Loucy (cell line): ENCODE measurements at regions not wholly inside any gene's neighbourhood (a gene's known extent, or its start where the extent isn't known, plus 50 kb on each side); places are given as distances from the start of the nearest gene placed in this dataset.

Experiments used
- H2AFZ ChIP-seq: fragments of 200-600 bp; sonication (generic); 2 replicates; pipeline ENCODE4 v1.6.0; 2016; ENCODE audit warnings: antibody characterized with exemption, mild to moderate bottlenecking, low read length, moderate library complexity
- H3F3A ChIP-seq: fragments of 200-600 bp; 2 replicates; pipeline ENCODE4 v1.6.0; 2016; ENCODE audit warnings: antibody characterized with exemption, low read depth, mild to moderate bottlenecking
- H3K27me3 ChIP-seq: fragments of 200-600 bp; sonication (generic); 2 replicates; pipeline ENCODE4 v1.6.1; 2014; ENCODE audit warnings: low read length, mild to moderate bottlenecking; ENCODE audit not compliant: insufficient read depth, poor library complexity, severe bottlenecking
- H3K36me3 ChIP-seq: fragments of 200-600 bp; sonication (generic); 2 replicates; pipeline ENCODE4 v1.6.1; 2016; ENCODE audit warnings: low read length; ENCODE audit not compliant: insufficient read depth
- H3K4me1 ChIP-seq: fragments of 200-600 bp; sonication (generic); 2 replicates; pipeline ENCODE4 v1.5.1; 2014; ENCODE audit warnings: low read length, mild to moderate bottlenecking; ENCODE audit not compliant: insufficient read depth, poor library complexity, severe bottlenecking
- H3K4me2 ChIP-seq: fragments of 200-600 bp; sonication (generic); 2 replicates; pipeline ENCODE4 v1.6.0; 2014; ENCODE audit warnings: antibody characterized with exemption, low read length, low read depth, mild to moderate bottlenecking; ENCODE audit not compliant: poor library complexity, severe bottlenecking
- H3K4me3 ChIP-seq: fragments of 200-600 bp; sonication (generic); 2 replicates; pipeline ENCODE4 v1.5.1; 2014; ENCODE audit warnings: low read length, mild to moderate bottlenecking, mixed read lengths; ENCODE audit not compliant: poor library complexity, severe bottlenecking
- H3K79me2 ChIP-seq: fragments of 200-600 bp; sonication (generic); 2 replicates; pipeline ENCODE4 v1.6.1; 2014; ENCODE audit warnings: low read length; ENCODE audit not compliant: insufficient read depth
- H3K9ac ChIP-seq: fragments of 200-600 bp; sonication (generic); 2 replicates; pipeline ENCODE4 v1.6.0; 2014; ENCODE audit warnings: mild to moderate bottlenecking, low read depth, low read length, moderate library complexity; ENCODE audit not compliant: poor library complexity, severe bottlenecking
- H3K9me2 ChIP-seq: fragments of 200-600 bp; sonication (generic); replicated peaks from 2 replicates; pipeline ENCODE4 v1.6.1; 2016; ENCODE audit warnings: low read depth, low read length, mixed read lengths
- H3K9me3 ChIP-seq: fragments of 200-600 bp; sonication (generic); 2 replicates; pipeline ENCODE4 v1.6.1; 2014; ENCODE audit warnings: mild to moderate bottlenecking, antibody characterized with exemption, low read length, low read depth; ENCODE audit not compliant: insufficient read depth
- H4K20me1 ChIP-seq: fragments of 200-600 bp; sonication (generic); 2 replicates; pipeline ENCODE4 v1.6.0; 2014; ENCODE audit warnings: antibody characterized with exemption, low read length, mild to moderate bottlenecking; ENCODE audit not compliant: insufficient read depth, poor library complexity, severe bottlenecking
- EZH2phosphoT487 ChIP-seq: fragments of 200-600 bp; IDR thresholded peaks from 2 replicates; pipeline ENCODE4 v1.6.1; 2018; ENCODE audit warnings: antibody characterized with exemption, mild to moderate bottlenecking, moderate library complexity, borderline replicate concordance
- TF ChIP-seq, protein P1 (sequence below): fragments of 200-600 bp; sonication (generic); conservative IDR thresholded peaks from 2 replicates; pipeline ENCODE4 v1.5.1; 2014; ENCODE audit warnings: mild to moderate bottlenecking, antibody characterized with exemption, low read length

DNA sequence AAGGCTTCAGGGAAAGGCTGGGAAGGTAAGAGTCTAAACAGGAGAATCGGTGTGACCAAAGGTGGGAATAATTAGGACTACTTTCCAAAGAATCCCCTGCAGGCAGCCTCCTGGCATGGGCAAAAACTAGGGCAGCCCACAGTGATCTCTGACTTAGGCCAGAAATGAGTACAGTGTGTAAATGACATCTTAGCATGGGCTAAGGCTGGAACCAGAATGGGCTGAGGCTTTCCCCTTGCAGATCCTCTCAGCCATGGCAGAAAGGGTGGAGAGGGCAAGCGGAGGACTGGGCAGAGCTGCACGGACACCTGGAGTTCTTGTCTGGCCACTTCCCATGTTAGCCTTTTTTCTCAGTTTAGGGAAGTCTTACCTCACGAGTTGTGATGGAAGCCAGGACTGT lies 69.9 kb upstream of the FOXQ1 start:
- H3K9me2 ChIP-seq = no peaks in the 10 kb centered on the region
- H3K79me2 ChIP-seq = no peaks in the 10 kb centered on the region
- H3K27me3 ChIP-seq = no peaks in the 10 kb centered on the region
- no peaks in the 10 kb centered on the region for H3F3A ChIP-seq
- H3K9ac ChIP-seq = no peak overlapping the region
- TF ChIP-seq EZH2phosphoT487 = no peak
- TF ChIP-seq, protein P1, sequence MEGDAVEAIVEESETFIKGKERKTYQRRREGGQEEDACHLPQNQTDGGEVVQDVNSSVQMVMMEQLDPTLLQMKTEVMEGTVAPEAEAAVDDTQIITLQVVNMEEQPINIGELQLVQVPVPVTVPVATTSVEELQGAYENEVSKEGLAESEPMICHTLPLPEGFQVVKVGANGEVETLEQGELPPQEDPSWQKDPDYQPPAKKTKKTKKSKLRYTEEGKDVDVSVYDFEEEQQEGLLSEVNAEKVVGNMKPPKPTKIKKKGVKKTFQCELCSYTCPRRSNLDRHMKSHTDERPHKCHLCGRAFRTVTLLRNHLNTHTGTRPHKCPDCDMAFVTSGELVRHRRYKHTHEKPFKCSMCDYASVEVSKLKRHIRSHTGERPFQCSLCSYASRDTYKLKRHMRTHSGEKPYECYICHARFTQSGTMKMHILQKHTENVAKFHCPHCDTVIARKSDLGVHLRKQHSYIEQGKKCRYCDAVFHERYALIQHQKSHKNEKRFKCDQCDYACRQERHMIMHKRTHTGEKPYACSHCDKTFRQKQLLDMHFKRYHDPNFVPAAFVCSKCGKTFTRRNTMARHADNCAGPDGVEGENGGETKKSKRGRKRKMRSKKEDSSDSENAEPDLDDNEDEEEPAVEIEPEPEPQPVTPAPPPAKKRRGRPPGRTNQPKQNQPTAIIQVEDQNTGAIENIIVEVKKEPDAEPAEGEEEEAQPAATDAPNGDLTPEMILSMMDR = no peak
- H3K4me1 ChIP-seq = no peaks in the 10 kb centered on the region
- no peak overlapping the region for H3K4me2 ChIP-seq
- no peaks in the 10 kb centered on the region for H3K9me3 ChIP-seq
- H4K20me1 ChIP-seq = no peaks in the 10 kb centered on the region
- H3K4me3 ChIP-seq = no peak overlapping the region
- no peaks in the 10 kb centered on the region for H3K36me3 ChIP-seq
- no peak overlapping the region for H2AFZ ChIP-seq

DNA sequence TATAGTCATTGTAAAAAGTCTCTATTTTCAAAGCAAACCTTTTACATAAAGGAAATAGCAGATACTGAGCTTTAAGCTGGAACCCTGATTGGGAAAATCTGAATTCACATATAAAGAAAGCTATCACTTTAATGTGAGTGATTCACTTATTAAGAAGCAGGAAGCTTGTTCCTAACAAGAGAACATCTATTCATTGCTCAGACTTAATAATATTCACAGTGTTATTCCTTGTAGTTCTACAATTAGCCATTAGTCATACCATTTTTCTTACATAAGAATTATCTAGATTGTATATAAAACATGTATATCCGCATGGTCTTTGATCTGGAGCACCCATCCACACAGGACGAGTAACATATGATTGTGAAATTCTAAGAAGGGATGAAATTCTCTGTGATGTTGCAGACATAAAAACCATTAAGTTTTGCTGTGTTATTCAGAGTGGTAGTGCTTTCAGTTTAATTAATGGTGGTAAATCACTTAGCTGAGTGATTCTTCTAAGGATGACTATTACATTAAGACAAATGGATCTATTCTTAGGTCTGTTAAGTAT lies 71.1 kb upstream of the FOXQ1 start:
- no peaks in the 10 kb centered on the region for H3K27me3 ChIP-seq
- H3F3A ChIP-seq = no peaks in the 10 kb centered on the region
- no peaks in the 10 kb centered on the region for H3K9me3 ChIP-seq
- H4K20me1 ChIP-seq = no peaks in the 10 kb centered on the region
- H3K36me3 ChIP-seq = no peaks in the 10 kb centered on the region
- TF ChIP-seq, protein P1 = no peak
- no peak for TF ChIP-seq EZH2phosphoT487
- no peak overlapping the region for H3K9ac ChIP-seq
- H3K4me2 ChIP-seq = no peak overlapping the region
- no peak overlapping the region for H2AFZ ChIP-seq
- no peak overlapping the region for H3K4me3 ChIP-seq
- no peaks in the 10 kb centered on the region for H3K4me1 ChIP-seq
- H3K9me2 ChIP-seq = no peaks in the 10 kb centered on the region
- H3K79me2 ChIP-seq = no peaks in the 10 kb centered on the region

- Histone ChIP-seq H3K36me3 (no peaks in the 10 kb centered on the region), H3K4me3 (no peak overlapping the region), H3K9ac (no peak overlapping the region), H3F3A (no peaks in the 10 kb centered on the region), H3K4me1 (no peaks in the 10 kb centered on the region), H3K79me2 (no peaks in the 10 kb centered on the region), H3K4me2 (no peak overlapping the region), H2AFZ (no peak overlapping the region), H4K20me1 (no peaks in the 10 kb centered on the region), H3K27me3 (no peaks in the 10 kb centered on the region), H3K9me2 (no peaks in the 10 kb centered on the region), H3K9me3 (no peaks in the 10 kb centered on the region)
- no peak for TF ChIP-seq EZH2phosphoT487
- TF ChIP-seq, protein P1 = no peak
Observed at GRCh38 chr6:1239805-1240204, 72.1 kb upstream of the FOXQ1 start.
